GM12865 (cell line): ENCODE measurements at regions not wholly inside any gene's neighbourhood (a gene's known extent, or its start where the extent isn't known, plus 50 kb on each side); places are given as distances from the start of the nearest gene placed in this dataset.

ENCODE experiments used
- DNase-seq: peaks from one replicate; pipeline ENCODE4 v3.0.0; 2010; ENCODE audit warnings: low read depth
- H3K4me3 ChIP-seq: 2 replicates; pipeline ENCODE4 v1.5.1; 2011; ENCODE audit warnings: mild to moderate bottlenecking, low read depth, low read length, control low read depth
- TF ChIP-seq, protein P1 (sequence below): IDR thresholded peaks from 2 replicates; pipeline ENCODE4 v1.5.1; 2011; ENCODE audit warnings: low read length, control low read depth, low read depth, inconsistent platforms; ENCODE audit not compliant: insufficient read depth; ENCODE audit errors: missing control alignments

DNA sequence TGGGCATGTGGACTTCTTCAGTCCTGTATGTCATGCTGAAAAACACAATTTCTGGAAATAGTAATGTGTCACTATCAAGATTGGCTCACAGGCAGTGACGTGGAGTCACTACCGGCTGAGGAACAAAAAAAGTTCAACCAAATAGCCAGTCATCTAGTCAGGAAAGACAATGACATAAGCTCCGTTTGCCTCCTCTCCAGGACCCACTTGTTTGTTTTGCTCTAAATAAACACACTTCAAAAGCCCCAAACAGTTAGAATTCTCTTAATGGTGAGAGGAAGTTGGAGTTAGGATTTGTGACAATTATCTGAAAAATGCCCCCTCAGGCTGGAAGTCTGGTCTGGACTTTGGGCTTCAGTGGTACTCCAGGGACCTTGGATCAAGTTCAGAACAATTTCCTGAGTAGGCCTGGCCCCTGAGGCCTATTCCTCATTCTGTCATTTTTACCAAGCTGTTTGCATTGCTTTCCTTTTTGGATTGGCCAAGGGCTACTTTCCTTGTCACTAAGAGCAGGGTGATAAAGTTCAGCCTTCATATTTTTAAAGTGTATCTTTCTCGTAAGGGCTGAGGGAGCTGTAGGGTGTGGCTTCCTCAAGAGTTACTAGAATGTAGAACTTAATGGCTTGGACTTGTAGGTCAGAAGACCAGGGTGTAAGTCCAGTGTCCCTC lies 98.9 kb downstream of the EOMES start:
- H3K4me3 ChIP-seq = no peak overlapping the region
- TF ChIP-seq, protein P1, sequence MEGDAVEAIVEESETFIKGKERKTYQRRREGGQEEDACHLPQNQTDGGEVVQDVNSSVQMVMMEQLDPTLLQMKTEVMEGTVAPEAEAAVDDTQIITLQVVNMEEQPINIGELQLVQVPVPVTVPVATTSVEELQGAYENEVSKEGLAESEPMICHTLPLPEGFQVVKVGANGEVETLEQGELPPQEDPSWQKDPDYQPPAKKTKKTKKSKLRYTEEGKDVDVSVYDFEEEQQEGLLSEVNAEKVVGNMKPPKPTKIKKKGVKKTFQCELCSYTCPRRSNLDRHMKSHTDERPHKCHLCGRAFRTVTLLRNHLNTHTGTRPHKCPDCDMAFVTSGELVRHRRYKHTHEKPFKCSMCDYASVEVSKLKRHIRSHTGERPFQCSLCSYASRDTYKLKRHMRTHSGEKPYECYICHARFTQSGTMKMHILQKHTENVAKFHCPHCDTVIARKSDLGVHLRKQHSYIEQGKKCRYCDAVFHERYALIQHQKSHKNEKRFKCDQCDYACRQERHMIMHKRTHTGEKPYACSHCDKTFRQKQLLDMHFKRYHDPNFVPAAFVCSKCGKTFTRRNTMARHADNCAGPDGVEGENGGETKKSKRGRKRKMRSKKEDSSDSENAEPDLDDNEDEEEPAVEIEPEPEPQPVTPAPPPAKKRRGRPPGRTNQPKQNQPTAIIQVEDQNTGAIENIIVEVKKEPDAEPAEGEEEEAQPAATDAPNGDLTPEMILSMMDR = no peak
- no peak for DNase-seq

GRCh38 chr3:27617552-27617951 lies 104.6 kb downstream of the EOMES start:
- TF ChIP-seq, protein P1 = no peak
- H3K4me3 ChIP-seq = no peak overlapping the region
- DNase-seq = no peak

DNA sequence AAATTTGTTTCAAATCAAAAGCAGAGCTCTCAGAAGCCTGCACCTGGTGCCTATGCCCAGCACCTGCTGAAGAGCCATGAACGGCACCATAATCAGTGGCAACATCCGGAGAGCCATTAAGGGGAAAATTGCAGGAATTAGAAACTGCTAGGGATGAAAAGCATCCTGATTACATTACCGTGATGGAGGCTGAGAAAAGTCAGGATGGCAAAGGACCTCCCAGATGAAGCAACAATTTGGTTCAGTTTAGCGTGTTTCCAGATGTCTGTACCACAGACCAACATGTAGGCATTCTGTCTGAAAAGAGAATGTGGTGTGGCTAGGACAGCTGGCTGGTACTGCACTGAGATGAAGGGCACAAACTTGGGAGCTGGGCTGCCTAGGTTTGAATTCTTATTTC lies 106.1 kb downstream of the EOMES start:
- TF ChIP-seq, protein P1 = no peak
- DNase-seq = no peak

DNA sequence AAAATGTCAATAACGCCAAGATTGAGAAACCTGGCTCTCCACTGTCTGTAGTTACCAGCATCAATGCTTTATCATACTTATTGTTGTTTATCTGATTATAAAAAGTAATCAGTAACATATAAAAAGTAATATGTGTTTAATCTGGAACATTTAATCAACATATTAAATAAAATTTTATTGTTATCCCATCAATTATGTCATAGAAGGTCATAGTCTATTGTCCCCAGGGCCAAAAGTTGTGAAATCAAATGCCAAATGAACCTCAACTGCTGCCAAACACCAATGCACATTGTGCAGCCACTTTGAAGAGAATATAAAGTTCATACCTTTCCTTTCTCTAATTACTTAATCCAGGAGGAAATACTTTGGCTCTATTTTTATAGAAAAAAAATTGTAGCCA lies 106.6 kb downstream of the EOMES start:
- no peak for DNase-seq
- no peak overlapping the region for H3K4me3 ChIP-seq
- TF ChIP-seq, protein P1 = no peak

More for the DNA sequence above, 106.1 kb downstream of the EOMES start:
- H3K4me3 ChIP-seq = no peak overlapping the region

GRCh38 chr3:27614592-27614991 lies 107.5 kb downstream of the EOMES start:
- H3K4me3 ChIP-seq = no peak overlapping the region
- TF ChIP-seq, protein P1 = no peak
- DNase-seq = no peak

- no peak overlapping the region for H3K4me3 ChIP-seq
- DNase-seq = no peak
- TF ChIP-seq, protein P1 = no peak
Observed at GRCh38 chr3:27613846-27614500, 108.2 kb downstream of the EOMES start.
